HCT116 (cell line): ENCODE measurements at regions not wholly inside any gene's neighbourhood (a gene's known extent, or its start where the extent isn't known, plus 50 kb on each side); places are given as distances from the start of the nearest gene placed in this dataset.
A peak's percentile ranks its signal among the peaks of the same experiment; 100 is the strongest.

ENCODE experiments used
- CTCF ChIP-seq, 3 experiments: fragments of 200-600 bp in 1 of 3; sonication (generic) in 1 of 3; IDR thresholded peaks in 2 of 3; conservative IDR thresholded peaks in 1 of 3; 2 replicates each; pipeline ENCODE4 v1.5.1; 2012 to 2017; ENCODE audit warnings: low read depth in 2 of 3, low read length in 2 of 3, antibody characterized with exemption in 1 of 3, borderline replicate concordance in 1 of 3, control low read depth in 1 of 3, mild to moderate bottlenecking in 1 of 3, mixed read lengths in 1 of 3, mixed run types in 1 of 3, moderate library complexity in 1 of 3; ENCODE audit not compliant: insufficient read depth in 1 of 3
- ELF1 ChIP-seq: IDR thresholded peaks from 2 replicates; pipeline ENCODE4 v1.6.1; 2012; ENCODE audit warnings: low read depth, borderline replicate concordance
- EZH2 ChIP-seq: fragments of 200-600 bp; sonication (generic); IDR thresholded peaks from 2 replicates; pipeline ENCODE4 v1.6.1; 2017; ENCODE audit warnings: antibody characterized with exemption, mixed run types
- EZH2phosphoT487 ChIP-seq: fragments of 200-600 bp; IDR thresholded peaks from 2 replicates; pipeline ENCODE4 v1.6.1; 2018; ENCODE audit warnings: antibody characterized with exemption, borderline replicate concordance
- JUND ChIP-seq: IDR thresholded peaks from 2 replicates; pipeline ENCODE4 v1.6.1; 2012
- POLR2A ChIP-seq: IDR thresholded peaks from 2 replicates; pipeline ENCODE4 v1.7.0; 2011; ENCODE audit warnings: borderline replicate concordance; ENCODE audit not compliant: insufficient read depth, insufficient read length; ENCODE audit errors: extremely low read depth
- REST ChIP-seq: IDR thresholded peaks from 2 replicates; pipeline ENCODE4 v1.6.1; 2012; ENCODE audit warnings: low read depth
- SIN3A ChIP-seq: IDR thresholded peaks from 2 replicates; pipeline ENCODE4 v1.6.1; 2012; ENCODE audit warnings: low read depth
- SP1 ChIP-seq: IDR thresholded peaks from 2 replicates; pipeline ENCODE4 v1.6.1; 2012; ENCODE audit warnings: low read depth
- TCF7L2 ChIP-seq: IDR thresholded peaks from 2 replicates; pipeline ENCODE4 v1.7.0; 2011; ENCODE audit warnings: borderline replicate concordance, inconsistent platforms; ENCODE audit not compliant: insufficient read depth, insufficient read length; ENCODE audit errors: extremely low read depth
- YY1 ChIP-seq: IDR thresholded peaks from 2 replicates; pipeline ENCODE4 v1.6.1; 2011; ENCODE audit warnings: low read length, low read depth, moderate library complexity, mild to moderate bottlenecking; ENCODE audit not compliant: insufficient replicate concordance; ENCODE audit errors: extremely low read depth
- ZBTB33 ChIP-seq: IDR thresholded peaks from 2 replicates; pipeline ENCODE4 v1.6.1; 2011; ENCODE audit warnings: mild to moderate bottlenecking, low read length, moderate library complexity; ENCODE audit not compliant: insufficient replicate concordance; ENCODE audit errors: extremely low read depth

GRCh38 chr3:35908366-35909232 lies 269.3 kb downstream of the ARPP21 start:
- TF ChIP-seq ZBTB33 (no peak), YY1 (no peak), CTCF (IDR thresholded peaks at IDR 0.05 in 2 of 3, conservative IDR thresholded peaks at IDR 0.05 in 1 of 3; ENCODE audit: borderline replicate concordance in 1 of 3, insufficient read depth in 1 of 3, low read depth in 2 of 3, low read length in 2 of 3) (peak in 2 of 3 experiments; percentile 56 to 63; a peak in 4 of 6 replicates), EZH2 (no peak), JUND (no peak), POLR2A (no peak), SP1 (no peak), TCF7L2 (no peak), SIN3A (no peak), REST (no peak), EZH2phosphoT487 (no peak), ELF1 (no peak)
